ENCODE measurements at regions not wholly inside any gene's neighbourhood (a gene's known extent, or its start where the extent isn't known, plus 50 kb on each side); places are given as distances from the start of the nearest gene placed in this dataset.
A peak's percentile ranks its signal among the peaks of the same experiment; 100 is the strongest.

- DNase-seq (ENCODE audit: low spot score): no peak
Observed at GRCh38 chr6:165082636-165083035, 226.8 kb downstream of the C6orf118 start.

- no peak for DNase-seq (ENCODE audit: low spot score)
Observed at GRCh38 chr6:165081944-165082532, 227.4 kb downstream of the C6orf118 start.

DNA sequence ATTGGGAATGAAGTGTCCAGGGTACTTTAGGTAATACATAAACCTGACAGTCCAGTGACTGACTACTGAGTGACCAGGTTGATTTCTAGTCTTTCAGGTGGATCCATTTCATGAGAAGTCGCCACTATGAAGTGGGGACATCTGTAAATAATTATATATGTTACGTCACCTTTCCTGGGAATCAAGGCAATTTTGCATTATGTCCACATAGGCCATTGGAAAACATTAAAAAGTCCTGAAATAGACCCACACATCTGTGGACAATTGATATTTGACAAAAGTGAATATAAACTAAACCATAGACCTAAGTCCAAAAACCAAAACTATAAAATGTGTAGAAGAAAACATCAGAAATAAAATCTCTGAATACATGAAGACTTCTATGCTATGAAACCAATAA is 231.5 kb downstream of the C6orf118 start:
- DNase-seq (ENCODE audit: low spot score): no peak

DNA sequence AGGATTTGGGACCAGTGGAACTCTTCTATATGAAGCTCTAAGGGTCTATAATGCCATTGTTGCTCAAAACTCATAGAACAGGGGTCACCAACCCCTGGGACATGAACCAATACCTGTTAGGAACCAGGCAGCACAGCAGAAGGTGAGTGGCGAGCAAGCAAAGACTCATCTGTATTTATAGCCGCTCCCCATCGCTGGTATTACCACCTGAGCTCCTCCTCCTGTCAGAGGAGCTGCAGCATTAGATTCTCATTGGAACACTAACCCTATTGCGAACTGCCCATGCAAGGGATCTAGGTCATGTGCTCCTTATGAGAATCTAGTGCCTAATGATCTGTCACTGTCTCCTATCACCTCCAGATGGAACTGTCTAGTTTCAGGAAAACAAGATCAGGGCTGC is 237.5 kb downstream of the C6orf118 start:
- DNase-seq (ENCODE audit: low spot score): no peak

DNA sequence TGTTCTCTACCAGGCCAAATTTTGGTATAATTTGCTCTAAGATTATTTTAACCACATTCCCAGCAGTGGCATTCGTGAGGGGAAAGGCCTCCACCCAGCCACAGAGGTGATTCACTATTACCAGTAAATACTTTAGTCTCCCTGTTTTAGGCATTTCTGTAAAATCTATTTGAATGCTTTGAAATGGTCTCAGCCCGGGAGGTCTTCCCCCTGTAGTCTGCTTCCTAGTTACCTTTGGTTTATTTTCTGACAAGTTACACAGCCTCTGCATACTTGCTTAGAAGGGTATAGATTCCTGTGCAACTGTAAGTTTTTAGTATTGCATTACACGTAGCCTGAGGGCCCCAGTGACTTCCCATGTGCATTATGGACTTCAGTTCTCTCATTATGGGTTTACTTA is 248.7 kb downstream of the C6orf118 start:
- no peak for DNase-seq (ENCODE audit: low spot score)

DNA sequence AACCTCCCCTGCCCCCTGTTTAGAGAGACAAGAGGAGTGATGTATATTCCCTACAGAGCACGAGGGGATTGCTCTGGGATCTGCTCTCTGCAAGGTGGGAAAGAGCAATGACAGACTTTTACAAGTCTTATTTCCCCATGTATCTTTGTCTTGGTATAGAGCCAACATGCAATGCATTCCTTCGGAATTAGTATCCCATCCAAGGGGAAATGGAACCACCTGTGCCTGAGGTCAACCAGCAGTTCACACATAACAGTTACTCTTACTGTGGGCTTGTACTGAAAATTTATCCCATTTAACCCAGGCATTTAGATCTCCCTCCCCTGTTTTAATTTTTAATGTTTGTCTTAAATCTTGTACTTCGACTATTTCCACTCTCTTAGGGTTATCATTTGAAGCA is 250.4 kb downstream of the C6orf118 start:
- DNase-seq (ENCODE audit: low spot score): no peak

GRCh38 chr6:165056292-165056691 is 253.1 kb downstream of the C6orf118 start:
- no peak for DNase-seq (ENCODE audit: low spot score)

DNA sequence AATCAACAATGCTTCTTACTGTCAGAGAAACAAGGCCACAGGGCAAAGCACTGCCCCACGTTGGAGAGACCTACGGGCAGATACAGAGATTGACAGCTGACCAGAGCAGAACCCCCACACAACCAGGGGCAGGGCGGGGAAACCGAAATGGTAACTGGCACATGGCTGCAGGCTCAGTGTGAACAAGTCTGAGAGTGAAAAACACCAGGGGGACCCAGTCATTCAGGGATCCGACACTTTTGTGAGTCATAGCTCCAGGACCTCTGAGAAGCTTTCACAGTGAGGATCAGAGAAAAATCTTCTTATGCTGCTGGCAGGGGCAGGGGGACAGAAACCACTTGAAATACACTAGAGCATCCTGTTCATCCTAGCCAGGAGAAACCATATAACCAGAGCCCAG is 254.2 kb downstream of the C6orf118 start:
- no peak for DNase-seq (ENCODE audit: low spot score)

GRCh38 chr6:165052561-165053480 is 256.6 kb downstream of the C6orf118 start:
- no peak for DNase-seq (ENCODE audit: low spot score)

GRCh38 chr6:165049362-165049761 is 260.0 kb downstream of the C6orf118 start:
- peak; percentile 30 for DNase-seq (ENCODE audit: low spot score)

GRCh38 chr6:165047952-165048351 is 261.5 kb downstream of the C6orf118 start:
- no peak for DNase-seq (ENCODE audit: low spot score)

GRCh38 chr6:165045631-165046030 is 263.8 kb downstream of the C6orf118 start:
- DNase-seq (ENCODE audit: low spot score): no peak

DNA sequence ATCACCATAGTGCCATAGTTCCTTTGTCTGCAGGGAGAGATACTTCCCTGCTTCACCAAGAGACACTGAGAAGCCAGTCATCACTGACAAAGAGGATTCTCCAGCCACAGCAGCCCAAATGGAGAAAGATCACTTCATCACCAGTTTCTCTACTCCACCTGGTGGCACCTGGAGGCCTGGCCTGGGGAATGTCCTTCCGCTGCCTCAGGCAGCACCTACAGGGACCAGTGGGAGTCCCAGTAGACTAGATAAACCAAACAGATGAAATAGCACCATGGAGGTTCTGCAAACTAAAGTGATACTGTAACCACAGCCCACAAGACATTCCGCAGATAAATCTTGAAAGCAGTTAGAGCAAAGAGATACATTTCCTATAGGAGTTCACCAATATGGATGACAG is 266.5 kb downstream of the C6orf118 start:
- no peak for DNase-seq (ENCODE audit: low spot score)

- no peak for DNase-seq (ENCODE audit: low spot score)
Observed at GRCh38 chr6:165040440-165040839, 269.0 kb downstream of the C6orf118 start.

- DNase-seq (ENCODE audit: low spot score): no peak
Observed at GRCh38 chr6:165034271-165034741, 275.1 kb downstream of the C6orf118 start.

GRCh38 chr6:165031502-165031901 is 277.9 kb downstream of the C6orf118 start:
- no peak for DNase-seq (ENCODE audit: low spot score)

DNA sequence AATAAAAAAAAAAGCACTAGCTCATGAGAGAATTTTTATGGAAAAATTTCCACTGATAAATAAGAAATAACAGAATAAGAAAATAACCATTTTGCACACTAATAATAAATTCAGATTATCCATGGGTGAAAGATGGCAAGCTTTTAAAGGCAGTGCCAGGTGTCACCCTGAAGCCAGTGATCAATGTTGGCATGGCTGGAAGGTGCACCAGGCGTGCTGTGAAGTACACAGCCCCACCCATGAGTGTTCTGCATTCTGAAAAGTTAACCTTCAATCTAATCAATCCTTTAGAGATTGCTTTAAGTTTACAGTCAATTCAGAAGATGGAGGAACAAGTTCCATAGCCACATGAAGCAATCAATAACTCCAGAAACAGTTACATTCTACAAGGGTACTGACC is 284.4 kb downstream of the C6orf118 start:
- DNase-seq (ENCODE audit: low spot score): no peak

GRCh38 chr6:165019681-165020080 is 289.7 kb downstream of the C6orf118 start:
- no peak for DNase-seq (ENCODE audit: low spot score)

DNA sequence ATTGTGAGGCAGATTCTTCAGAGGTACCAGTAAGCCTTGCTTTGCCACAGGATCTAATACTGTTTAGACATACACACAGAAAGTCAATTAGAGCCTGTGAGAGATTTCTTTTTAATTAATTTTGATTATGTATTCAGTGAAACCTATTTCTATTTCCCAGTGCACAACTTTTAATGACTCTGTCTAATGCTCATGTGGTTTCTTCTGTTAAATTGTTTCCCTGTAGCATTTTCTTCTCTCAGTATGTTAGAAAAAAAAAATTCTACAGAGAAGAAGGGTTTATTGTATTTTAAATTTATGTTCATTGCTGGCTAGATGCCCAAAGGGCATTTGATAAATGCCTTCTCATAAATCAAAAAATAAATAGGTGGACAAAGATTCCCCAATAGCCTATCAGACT is 293.7 kb downstream of the C6orf118 start:
- no peak for DNase-seq (ENCODE audit: low spot score)

- no peak for DNase-seq (ENCODE audit: low spot score)
Observed at GRCh38 chr6:165013701-165014100, 295.7 kb downstream of the C6orf118 start.

DNA sequence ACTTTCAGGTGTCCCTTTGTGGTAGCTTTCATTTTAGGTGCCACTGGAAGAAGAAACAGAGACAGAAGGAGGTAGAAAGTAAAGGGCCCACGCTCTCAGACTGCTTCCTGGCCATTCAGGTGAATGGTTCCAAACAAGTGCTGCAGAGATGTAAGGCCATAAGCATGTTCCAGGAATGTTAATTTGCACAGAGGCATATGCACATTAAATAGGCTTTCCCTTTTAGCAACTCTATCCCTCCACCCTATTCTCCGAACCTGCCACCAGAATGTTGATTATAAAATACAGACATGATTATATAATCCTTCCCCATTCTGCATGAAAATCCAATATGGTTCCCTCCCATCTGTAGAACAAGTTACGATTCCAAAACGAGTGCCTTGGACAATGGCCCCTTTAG is 297.2 kb downstream of the C6orf118 start:
- no peak for DNase-seq (ENCODE audit: low spot score)

DNA sequence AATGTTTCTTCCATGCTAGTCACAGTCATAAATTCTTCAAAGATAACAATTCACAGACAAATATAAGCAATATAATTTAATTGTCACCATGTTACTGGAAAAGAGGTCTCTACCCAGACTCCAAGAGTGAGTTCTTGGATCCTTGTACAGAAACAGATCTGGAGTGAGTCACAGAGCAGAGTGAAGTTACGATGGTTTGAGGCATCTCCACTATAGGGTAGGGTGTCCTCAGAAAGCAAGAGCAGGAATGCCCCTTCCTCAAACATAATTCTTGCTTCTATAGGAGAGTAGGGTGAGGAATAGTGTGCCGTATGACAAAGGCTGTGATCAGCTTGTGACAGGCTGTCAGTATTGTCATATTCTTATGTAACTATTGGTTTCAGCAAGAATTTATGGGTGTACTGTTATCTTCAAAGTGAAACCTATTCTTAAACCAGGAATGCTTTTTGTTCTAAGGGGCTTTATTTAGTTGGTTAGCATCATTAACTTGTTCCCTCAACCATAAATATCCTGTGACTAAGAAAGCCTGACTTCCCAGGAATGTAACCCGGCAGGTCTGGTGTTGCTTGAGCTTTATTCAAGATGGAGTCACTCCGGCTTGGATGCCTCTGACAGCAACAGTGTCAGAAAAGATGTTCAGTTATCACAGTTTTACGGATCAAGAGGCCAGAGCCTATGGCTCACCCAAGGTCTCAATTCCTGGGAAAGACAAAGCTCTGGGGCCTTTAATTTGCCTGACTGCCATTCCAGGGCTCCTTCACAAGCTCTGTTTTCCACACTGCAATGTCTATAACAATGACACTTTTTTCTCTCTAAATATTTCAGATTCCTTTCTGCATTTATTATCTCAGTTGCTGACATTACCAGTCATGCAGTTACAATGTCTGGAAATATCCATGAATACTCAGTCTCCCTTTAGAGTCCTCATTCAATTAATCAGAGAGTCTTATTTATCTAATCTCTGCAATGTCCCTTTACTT is 298.6 kb downstream of the C6orf118 start:
- no peak for DNase-seq (ENCODE audit: low spot score)

Data from RKO (cell line).